Activated CD4-positive, alpha-beta T cell treated with anti-CD3 and anti-CD28 coated beads for 48 hours (primary cell): ENCODE measurements at regions not wholly inside any gene's neighbourhood (a gene's known extent, or its start where the extent isn't known, plus 50 kb on each side); places are given as distances from the start of the nearest gene placed in this dataset.
"Not testable (repeated sequence)": the region's sequence is repeated elsewhere in the genome, so short reads cannot be mapped to it uniquely, and the experiment has no call there.

Experiments used
- DNase-seq: peaks from one replicate; pipeline ENCODE4 v3.0.0-alpha.2; 2020

- DNase-seq = no peak
Measured at GRCh38 chrX:125681058-125681457, 361.4 kb downstream of the TEX13C start.

- no peak for DNase-seq
Measured at GRCh38 chrX:125681507-125681906, 361.8 kb downstream of the TEX13C start.

- DNase-seq = not testable (repeated sequence)
Measured at GRCh38 chrX:125690522-125690921, 370.9 kb downstream of the TEX13C start.

- no peak for DNase-seq
Measured at GRCh38 chrX:125694171-125694570, 374.5 kb downstream of the TEX13C start.

GRCh38 chrX:125709074-125709473 is 389.4 kb downstream of the TEX13C start:
- no peak for DNase-seq

- DNase-seq = no peak
Measured at GRCh38 chrX:125709532-125709931, 389.9 kb downstream of the TEX13C start.

GRCh38 chrX:125710403-125711062 is 390.9 kb downstream of the TEX13C start:
- DNase-seq = no peak

- no peak for DNase-seq
Measured at GRCh38 chrX:125711103-125711502, 391.4 kb downstream of the TEX13C start.

- no peak for DNase-seq
Measured at GRCh38 chrX:125713633-125714032, 394.0 kb downstream of the TEX13C start.

- DNase-seq = no peak
Measured at GRCh38 chrX:125727117-125727516, 407.4 kb downstream of the TEX13C start.

GRCh38 chrX:125736008-125736729 is 416.5 kb downstream of the TEX13C start:
- DNase-seq = no peak

GRCh38 chrX:125742811-125743210 is 423.1 kb downstream of the TEX13C start:
- DNase-seq = no peak

GRCh38 chrX:125744914-125745313 is 421.2 kb downstream of the DCAF12L2 start:
- no peak for DNase-seq

- DNase-seq = no peak
Measured at GRCh38 chrX:125757794-125758564, 408.1 kb downstream of the DCAF12L2 start.

GRCh38 chrX:125758819-125759218 is 407.3 kb downstream of the DCAF12L2 start:
- DNase-seq = no peak

GRCh38 chrX:125762954-125763353 is 403.1 kb downstream of the DCAF12L2 start:
- DNase-seq = no peak

- DNase-seq = no peak
Measured at GRCh38 chrX:125765347-125765746, 400.7 kb downstream of the DCAF12L2 start.

- no peak for DNase-seq
Measured at GRCh38 chrX:125769628-125770027, 396.5 kb downstream of the DCAF12L2 start.

GRCh38 chrX:125778261-125778660 is 387.8 kb downstream of the DCAF12L2 start:
- DNase-seq = no peak

GRCh38 chrX:125782184-125782583 is 383.9 kb downstream of the DCAF12L2 start:
- no peak for DNase-seq

- no peak for DNase-seq
Measured at GRCh38 chrX:125786316-125786715, 379.8 kb downstream of the DCAF12L2 start.

- DNase-seq = no peak
Measured at GRCh38 chrX:125791787-125792186, 374.3 kb downstream of the DCAF12L2 start.

GRCh38 chrX:125810856-125811255 is 355.2 kb downstream of the DCAF12L2 start:
- DNase-seq = no peak

- DNase-seq = no peak
Measured at GRCh38 chrX:125826080-125826479, 340.0 kb downstream of the DCAF12L2 start.
